NCI-H345 treated with DMSO at 0.1 percent for 48 hours (cell line): ENCODE measurements at regions not wholly inside any gene's neighbourhood (a gene's known extent, or its start where the extent isn't known, plus 50 kb on each side); places are given as distances from the start of the nearest gene placed in this dataset.

Experiments
- DNase-seq: peaks from one replicate; lab custom pipeline; 2025; ENCODE audit not compliant: unreplicated experiment; lab: John Stamatoyannopoulos, UW

DNA sequence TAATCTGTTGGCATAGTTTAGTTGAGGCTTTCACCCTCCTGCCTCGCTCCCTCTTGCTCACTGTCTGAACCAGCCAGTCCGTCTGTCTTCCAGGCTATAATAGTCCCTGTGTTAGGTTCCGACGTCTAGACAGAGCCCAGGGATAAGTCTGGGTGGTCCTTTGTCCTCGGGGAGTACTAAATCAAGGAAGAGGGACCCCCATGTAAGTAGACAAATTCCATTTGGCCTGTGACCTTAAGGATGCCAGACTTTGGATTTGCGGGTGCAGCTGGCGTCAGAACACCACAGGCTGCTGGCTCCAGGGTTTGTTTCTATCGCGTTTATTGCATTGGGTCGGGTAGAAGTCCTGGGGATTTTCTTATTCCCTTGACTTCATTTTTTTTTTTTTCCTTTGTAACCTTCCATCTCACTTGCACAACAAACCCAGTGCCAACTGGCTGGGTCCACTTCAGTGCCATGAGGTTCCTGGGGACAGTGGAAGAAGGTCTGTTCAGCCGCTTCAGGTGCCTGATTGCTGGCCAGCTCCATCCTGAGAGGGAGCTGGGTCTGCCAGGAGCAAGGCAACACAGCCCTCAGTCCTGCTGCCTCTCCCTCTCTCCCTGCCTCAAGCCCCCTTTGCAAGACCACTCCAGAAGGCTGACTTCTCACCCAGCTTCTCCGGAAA lies 95.4 kb upstream of the KLHL25 start:
- no peak for DNase-seq

DNA sequence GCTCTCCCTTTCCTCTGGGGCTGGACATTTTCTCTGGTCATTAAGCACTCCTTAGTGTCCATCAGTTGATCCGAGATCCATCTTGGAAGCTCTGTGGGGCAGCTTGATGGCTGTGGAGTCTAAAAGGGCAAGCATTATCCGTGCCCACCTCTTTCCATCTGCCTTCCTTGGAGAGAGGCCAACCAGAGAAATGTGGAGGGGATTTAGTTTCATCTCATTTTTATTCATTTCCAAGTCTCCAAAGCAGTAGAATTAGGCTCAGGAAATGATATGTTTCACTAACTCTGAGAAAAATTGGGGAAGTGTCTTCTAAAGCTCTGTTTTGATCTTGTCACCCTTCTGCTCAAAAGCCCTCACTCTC lies 95.9 kb upstream of the KLHL25 start:
- no peak for DNase-seq

DNA sequence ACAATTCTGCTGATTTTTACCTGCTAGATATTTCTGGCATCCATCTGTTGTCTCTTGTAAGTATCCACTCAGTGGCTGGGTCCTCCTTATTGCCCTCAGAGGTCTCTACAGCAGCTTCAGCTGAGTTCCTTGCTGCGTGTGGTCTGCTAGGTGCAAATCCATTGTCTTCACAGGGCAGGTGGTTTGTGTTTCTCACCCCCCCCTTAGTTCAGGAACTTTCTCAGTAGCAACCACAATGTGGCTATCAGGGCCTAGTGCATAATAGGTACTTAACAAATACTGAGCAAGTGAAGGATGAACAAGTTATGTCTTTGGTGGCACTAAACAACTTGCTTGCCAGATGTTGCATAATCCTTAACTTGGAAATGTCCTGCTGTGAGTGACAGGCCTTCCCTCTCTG lies 96.7 kb upstream of the KLHL25 start:
- no peak for DNase-seq

DNA sequence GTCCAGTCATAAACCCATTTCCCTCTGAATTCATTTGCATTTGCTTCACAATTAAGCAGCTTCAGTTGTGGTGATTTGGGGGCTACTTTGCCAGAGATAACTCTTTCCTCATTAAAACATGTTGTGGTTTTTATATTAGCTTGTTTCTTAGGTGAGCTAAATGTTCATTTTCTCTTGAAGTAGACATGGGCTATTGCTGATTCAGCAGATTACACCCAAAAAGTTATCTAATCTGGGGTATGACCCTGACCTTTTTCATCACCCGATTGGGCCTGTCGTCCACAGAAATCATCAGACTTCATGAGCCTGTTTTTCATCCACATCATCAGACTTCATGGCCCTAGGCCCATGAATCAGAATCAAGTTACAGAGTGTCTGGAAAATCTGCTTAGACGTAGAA lies 97.5 kb upstream of the KLHL25 start:
- no peak for DNase-seq

DNA sequence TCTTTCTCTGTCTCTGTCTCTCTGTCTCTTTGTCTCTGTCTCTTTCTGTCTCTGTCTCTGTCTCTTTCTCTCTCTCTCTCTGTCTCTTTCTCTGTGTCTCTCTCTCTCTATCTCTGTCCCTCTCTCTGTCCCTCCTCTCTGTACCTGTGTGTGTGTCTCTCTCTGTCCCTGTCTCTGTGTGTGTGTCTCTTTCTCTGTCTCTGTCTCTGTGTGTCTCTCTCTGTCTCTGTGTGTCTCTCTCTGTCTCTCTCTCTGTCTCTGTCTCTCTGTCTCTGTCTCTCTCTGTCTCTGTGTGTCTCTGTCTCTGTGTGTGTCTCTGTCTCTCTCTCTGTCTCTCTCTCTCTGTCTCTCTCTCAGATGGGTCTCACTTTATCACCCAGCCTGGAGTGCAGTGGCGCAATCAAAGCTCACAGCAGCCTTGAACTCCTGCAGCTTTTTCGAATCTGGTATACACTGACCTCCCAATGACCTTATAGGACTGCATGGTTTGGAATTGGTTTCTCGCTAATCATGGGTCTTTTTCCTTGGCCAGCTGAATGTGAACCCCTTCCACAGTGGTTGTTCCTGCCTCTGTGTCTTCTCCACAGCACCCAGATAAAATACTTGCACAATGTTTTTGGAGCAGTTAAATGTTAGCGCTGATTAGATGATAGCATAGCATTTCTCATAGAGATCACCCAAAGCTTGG lies 102.6 kb upstream of the KLHL25 start:
- DNase-seq, result no peak

DNA sequence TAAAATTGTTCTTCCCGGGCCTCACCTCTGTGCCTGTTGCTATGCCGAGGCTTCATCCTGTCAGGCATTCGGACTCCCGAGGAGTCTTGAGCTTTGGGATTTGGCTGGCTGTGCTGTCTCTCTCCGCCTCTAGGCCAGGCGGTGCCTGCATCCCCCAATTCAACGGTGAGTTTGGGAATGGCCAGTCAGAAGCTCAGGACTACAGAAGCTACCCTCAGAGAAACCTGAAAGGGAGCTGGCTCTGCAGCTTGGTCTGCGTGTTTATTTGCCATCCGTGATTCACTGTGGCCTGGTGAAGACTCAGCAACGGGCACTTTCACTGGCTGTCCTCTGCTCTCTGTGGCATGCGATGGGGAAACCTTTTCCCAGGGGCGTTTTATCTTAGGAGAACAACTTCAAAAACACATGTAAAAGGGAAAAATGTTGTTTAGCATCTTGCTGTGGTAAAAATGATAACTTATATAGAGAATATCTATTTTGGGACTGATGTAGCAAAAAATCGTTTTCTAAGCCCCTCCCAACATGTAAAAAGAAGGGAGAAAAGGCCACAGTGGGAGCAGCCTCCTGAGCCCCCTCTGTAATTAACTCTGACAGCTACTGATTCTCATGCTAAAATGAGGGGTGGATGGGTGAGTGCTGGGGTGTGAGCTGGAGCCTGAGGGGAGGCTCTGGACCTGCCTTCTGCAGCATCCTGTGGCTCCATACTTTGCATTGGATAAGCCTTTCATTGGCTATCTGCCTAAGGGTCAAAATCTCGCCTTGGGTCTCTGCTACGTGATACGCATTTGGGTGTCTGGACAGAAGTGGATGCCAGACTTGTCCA lies 103.4 kb upstream of the KLHL25 start:
- no peak for DNase-seq

DNA sequence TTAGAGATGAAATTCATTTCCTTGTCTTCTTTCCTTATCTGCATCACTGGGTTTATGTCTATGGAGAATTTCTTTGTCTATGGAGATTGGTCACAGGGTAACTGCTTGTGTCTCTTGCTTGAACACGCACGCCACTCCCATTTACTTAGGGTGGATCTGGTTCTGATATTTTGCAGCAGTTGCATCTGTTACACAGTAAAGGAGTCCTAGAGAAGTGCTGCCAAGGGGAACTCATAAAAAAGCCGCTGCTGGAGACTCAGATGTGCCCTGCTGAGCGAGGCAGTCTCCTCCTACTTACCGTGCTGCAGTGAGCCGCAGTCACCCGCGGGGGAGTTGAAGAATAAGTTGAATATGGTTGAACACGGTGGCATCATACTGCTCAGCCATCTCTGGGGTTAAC lies 105.2 kb upstream of the KLHL25 start:
- no peak for DNase-seq

DNA sequence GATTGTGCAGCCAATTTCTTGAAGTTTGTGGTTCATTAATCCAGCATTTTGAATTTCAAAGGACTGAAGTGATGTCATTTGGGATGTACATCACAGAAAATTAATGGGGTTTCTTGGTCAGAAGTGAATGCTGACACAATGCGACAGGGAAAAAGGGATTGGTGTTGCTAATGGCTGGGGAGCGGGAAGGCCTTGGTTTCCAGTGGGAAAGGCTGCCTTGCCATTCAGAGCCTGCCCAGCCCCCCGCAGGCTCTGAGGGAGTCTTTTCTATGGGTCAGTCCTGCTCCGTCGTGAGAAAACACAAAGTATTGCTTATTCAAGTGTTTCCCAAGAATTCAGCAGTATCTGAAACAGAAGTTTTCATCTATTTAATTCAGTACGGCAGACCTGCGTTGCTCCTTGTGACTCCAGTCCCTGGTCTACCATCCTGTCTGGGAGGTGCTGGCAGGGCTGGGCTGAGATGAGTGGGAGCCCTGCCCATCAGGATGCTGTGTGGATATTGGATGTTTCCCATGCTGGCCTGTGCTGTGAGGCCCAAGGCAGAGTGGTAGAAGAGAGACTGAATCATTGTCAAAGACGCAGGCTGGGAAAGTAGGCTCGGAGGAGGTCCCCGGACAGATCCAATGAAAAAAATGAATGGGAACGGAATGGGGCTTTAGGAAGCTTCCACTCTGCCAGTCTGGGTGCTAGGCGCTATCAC lies 111.2 kb upstream of the KLHL25 start:
- DNase-seq, result no peak

DNA sequence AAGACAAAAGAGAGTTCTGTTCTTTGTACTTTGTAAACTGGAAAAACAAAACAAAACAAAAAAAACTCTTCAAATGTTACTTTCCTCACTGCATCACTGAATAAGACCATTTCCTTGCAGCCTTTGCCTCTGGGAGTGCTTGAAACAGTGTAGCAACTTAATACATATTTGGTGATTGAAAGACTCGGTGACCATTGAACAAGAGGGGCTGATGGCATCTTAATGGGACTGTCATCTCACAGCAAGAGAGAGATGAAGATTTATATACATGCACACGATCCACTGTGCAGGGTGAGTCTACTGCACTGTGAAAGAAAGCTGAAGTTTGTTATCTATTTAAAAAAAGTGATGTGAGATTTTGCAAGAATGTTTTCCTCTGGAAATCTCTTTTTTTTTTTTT lies 111.9 kb upstream of the KLHL25 start:
- no peak for DNase-seq

DNA sequence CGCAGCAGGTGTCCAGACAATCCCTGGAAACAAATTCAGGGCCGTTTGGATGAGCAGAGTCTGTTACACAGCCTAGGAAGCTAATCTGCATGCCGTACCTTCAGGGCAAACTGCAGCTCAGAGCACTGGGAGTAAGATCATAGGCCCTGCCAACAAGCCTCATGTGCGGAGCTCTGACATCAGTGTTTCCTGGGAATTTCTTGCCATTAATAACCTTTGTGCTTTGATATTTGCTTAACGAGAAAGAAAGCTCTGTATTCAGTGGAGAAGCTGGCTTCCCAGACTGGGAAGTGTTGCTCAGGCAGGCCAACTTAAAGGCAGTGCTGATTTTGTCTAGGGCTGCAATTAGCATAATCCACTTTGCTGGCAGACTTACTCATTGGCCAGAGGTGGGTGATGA lies 116.1 kb upstream of the KLHL25 start:
- no peak for DNase-seq

DNA sequence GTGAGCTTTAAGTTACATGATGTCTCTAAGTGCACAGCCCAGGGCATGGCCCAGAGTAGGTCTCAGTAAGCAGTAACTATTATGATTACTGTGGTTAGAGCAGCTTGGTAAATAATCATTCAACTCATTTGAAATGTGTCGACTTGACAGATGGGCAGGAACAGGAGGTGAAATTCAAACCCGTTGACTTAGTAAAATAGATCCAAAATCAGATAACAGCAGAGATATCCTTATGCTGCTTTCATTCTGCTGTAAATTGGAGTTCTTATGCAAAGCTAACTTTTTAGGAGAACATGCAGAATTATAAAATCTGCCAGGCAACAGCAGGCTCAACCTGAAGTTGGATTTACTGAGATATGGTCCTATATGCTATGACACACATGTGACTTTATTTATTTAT lies 118.7 kb upstream of the KLHL25 start:
- no peak for DNase-seq

DNA sequence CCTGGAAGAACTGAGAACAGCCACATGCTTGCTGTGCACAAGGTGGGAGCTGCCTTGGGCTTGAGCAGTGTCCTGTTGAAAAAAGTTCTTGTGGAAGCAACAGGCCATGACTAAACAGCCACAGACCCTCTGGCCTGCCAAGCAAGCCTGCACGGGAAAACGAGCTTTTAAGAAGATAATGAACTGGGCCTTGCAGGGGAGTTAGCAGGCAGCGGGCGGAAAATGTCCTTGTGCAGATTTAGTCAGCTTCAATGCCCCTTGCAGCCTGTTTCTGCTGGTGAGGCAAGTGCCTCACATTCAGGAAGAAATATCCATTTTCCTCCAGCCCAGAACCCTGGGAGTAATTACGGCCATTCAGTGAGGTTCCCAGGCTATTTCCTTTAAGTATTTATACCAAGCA lies 126.2 kb upstream of the KLHL25 start:
- no peak for DNase-seq

DNA sequence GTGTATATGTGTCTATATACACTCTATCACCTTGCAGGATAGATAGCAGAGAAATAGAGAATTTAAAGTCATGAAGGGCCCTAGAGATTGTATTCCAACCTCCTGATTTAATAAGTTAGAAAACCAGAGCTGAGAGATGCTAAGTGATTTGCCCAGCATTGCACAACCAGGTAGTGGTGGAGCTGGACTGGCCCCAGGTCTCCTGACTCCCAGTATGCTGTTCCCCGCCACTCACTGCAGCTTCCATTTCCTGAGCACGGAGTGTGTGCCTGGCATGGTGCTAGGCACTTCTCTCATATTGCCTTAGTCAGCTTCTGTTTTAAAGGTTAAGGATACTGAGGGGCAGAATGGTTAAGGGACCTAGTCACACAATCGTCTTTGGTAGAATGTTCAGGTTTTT lies 129.4 kb upstream of the KLHL25 start:
- no peak for DNase-seq

DNA sequence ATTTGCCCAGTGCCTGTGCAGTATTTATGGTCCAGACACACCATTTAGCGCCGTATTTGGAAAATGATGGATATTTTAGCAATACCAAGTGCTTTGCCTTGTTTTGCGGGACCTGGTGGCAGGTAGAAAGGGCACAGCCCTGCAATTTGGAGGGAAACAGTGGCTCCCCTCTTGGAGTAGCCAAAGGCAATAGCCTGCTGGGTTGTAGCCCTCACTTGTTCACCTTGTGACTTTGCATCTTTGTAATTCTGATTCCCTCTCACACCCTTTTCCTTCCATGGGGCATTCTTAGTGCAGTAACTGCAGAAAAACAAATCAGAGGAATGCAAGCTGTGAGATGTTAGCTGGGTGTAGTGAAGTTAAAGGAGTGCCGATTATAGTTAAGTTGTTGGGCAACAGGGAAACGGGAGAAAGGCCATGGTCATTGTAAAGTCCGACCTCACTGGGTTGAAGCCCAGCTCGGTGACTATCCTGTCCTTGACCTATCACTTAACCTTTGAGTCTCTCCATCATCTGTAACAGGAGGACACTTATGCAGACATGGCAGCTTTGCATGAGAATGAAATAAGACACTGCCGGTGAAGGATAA lies 131.0 kb upstream of the KLHL25 start:
- DNase-seq, result no peak

DNA sequence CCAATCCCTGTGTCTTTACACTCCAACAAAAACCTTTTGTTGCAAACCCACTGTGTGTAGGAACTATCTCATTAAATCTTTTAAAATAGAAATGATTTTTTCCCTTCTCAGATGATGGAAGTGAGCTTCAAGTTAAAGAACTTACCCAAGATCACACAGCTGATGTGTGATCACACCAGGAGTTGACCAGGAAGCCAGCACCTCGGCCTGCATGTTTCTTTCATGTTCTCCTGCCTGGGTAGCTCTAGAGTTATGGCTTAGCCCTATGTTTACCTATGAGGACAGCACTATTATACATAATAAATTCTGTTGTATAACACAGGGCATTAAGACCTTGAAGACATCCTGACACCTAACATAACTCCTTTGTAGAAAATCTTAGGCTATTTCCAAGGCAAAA lies 132.1 kb upstream of the KLHL25 start:
- DNase-seq, result no peak

DNA sequence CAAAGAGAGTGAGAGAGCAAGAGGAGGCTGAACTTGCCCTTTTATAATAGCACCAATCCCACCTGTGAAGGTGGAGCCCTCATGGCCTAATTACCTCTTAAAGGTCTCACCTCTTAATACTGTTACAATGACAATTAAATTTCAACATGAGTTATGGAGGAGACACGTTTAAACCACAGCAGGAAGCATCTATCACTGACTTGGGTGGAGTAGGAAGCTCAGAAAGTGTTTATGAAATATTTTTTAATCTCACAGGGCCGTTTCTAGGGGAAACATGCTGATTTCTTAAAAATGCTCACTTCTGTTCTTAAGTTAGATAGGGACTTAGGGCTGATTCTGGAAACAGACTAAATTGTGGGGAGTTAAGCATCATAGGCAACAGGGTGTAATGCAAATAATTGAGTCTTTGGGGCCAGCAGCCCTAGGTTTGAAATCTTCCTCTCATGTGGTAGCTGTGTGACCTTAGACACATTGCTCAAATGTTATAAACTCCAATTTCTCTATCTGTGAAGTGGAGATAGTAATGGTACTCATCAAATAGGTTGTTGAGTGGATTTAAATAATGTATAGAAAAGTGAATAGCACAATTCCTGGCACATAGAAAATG lies 133.3 kb upstream of the KLHL25 start:
- no peak for DNase-seq

DNA sequence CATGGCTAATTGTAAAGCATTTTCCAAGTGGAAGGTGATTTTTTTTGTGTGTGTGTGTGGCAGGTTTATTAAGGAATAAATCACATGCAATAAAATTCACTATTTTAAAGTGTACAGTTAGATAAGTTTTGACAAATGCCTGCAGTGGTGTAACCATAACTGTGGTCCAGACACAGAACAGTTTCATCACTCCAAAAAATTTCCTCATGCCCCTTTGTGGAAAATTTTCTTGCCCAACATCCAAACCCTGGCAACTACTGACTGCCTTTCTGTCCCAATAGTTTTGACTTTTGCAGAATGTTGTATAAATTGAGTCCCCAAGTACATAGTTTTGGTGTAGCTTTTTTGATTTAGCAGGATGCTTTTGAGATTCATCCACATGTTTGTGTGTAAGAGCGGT lies 135.1 kb upstream of the KLHL25 start:
- no peak for DNase-seq

DNA sequence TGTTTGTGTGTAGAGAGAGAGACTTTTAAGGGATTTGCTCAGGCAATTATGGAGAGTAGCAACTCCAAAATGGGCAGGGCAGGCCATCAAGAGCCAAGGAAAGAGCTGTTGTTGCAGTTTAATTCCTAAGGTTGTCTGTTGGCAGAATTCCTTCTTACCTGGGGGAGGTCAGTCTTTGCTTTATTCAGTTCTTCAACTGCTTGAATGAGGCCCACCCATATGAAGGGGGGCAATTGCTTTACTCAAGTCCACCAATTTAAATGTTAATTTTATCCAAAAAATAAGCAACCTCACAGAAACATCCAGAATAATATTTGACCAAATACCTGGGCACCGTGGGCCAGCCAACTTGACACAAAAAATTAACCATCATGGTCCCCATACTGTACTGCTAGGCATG lies 137.7 kb upstream of the KLHL25 start:
- no peak for DNase-seq

DNA sequence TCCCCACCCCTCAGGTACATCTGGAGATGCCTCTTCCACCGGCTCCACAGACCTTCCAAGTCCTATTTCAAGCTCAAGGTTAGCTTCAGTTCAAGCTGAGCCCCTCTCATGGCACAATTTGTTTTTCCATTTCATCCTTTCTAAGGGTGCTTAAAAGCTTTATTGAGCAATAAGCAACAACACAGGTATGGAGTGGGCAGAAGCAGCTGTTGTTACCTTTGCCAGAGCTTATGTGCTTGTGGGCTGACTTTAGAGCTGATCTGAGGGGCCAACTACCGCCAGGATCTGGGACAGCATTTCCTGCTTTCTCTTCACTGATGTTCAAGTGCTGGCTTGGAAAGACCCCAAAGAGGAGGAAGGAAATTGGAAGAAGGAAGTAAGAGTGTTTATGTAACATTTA lies 140.0 kb upstream of the KLHL25 start:
- DNase-seq, result no peak

DNA sequence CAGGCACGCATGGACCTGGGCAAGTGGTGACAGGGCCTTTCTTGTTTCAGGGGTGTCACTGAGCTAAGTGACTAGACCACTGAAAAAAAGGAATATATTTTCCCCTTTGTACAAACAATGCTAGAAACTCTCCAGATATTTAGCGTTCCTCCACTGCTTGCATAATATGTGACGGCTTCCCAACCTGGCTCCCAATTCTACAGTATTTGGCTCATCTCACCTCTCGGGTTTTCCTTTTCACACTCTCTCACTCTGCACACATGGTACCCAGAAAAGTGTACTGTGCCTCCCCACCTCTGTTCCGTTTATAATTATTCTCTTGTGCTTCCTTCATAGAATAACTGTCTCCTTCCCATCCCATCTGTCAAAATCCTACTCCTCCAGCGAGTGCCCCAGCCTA lies 140.5 kb upstream of the KLHL25 start:
- no peak for DNase-seq

DNA sequence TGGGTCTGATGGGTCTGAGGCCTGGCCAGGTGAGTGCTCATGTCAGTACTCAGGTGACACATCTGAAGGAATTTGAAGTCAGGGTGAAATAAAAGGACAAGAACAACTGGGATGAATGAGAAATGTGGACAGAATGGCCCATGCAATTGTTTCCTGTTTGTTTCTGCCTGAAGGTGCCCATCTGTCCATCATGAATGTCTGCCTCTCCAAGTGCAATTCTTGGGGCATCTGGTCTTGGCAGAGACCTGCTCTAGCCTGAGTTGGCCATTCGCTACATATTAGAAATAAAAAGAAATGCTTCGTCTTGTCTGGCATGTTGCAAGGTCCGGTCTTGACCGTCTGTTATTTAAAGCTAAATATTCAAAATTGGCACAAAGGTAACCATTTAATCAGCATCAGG lies 142.0 kb upstream of the AGBL1 start:
- DNase-seq, result no peak
